Endodermal cell (in vitro differentiated cells): ENCODE measurements at regions not wholly inside any gene's neighbourhood (a gene's known extent, or its start where the extent isn't known, plus 50 kb on each side); places are given as distances from the start of the nearest gene placed in this dataset.

Experiments
- DNase-seq: peaks from one replicate; pipeline ENCODE4 v3.0.0-alpha.2; 2017
- H3K27ac ChIP-seq: 2 replicates; pipeline ENCODE4 v1.5.1; 2013; ENCODE audit warnings: mild to moderate bottlenecking, low read depth, low read length, moderate library complexity
- H3K27me3 ChIP-seq: 2 replicates; pipeline ENCODE4 v1.6.1; 2013; ENCODE audit warnings: mild to moderate bottlenecking, low read length, moderate library complexity; ENCODE audit not compliant: insufficient read depth, control insufficient read depth, poor library complexity, severe bottlenecking
- H3K36me3 ChIP-seq: 2 replicates; pipeline ENCODE4 v1.7.0; 2013; ENCODE audit warnings: mild to moderate bottlenecking, low read length, moderate library complexity; ENCODE audit not compliant: control insufficient read depth, insufficient read depth
- H3K4me1 ChIP-seq: one replicate; pipeline ENCODE4 v1.7.0; 2013; ENCODE audit warnings: low read length; ENCODE audit not compliant: control insufficient read depth, insufficient read depth
- H3K4me3 ChIP-seq: 2 replicates; pipeline ENCODE4 v1.5.1; 2013; ENCODE audit warnings: mild to moderate bottlenecking, low read length, moderate library complexity
- H3K9ac ChIP-seq: 2 replicates; pipeline ENCODE4 v1.6.1; 2013; ENCODE audit warnings: mild to moderate bottlenecking, low read length, moderate library complexity; ENCODE audit not compliant: poor library complexity, severe bottlenecking; ENCODE audit errors: extremely low read depth
- H3K9me3 ChIP-seq: 2 replicates; pipeline ENCODE4 v1.6.1; 2013; ENCODE audit warnings: mild to moderate bottlenecking, low read length, moderate library complexity; ENCODE audit not compliant: control insufficient read depth
- H3K27ac Mint-ChIP-seq: 2 replicates; pipeline ENCODE4 v1.8.0; 2020; ENCODE audit warnings: mixed read lengths
- H3K27me3 Mint-ChIP-seq: 2 replicates; pipeline ENCODE4 v1.8.0; 2021; ENCODE audit warnings: mild to moderate bottlenecking, mixed read lengths; ENCODE audit not compliant: insufficient read depth
- H3K36me3 Mint-ChIP-seq: 2 replicates; pipeline ENCODE4 v1.8.0; 2020; ENCODE audit warnings: low read depth, mixed read lengths
- H3K4me1 Mint-ChIP-seq: 2 replicates; pipeline ENCODE4 v1.8.0; 2020; ENCODE audit warnings: mixed read lengths
- H3K4me3 Mint-ChIP-seq: 2 replicates; pipeline ENCODE4 v1.8.0; 2020; ENCODE audit warnings: mild to moderate bottlenecking, moderate library complexity, mixed read lengths
- H3K9me3 Mint-ChIP-seq: 2 replicates; pipeline ENCODE4 v1.8.0; 2020; ENCODE audit warnings: mild to moderate bottlenecking, mixed read lengths
- CTCF ChIP-seq: fragments of 200-600 bp; sonication (generic); conservative IDR thresholded peaks from 2 replicates; pipeline ENCODE4 v1.5.0; 2021; ENCODE audit warnings: antibody characterized with exemption, mild to moderate bottlenecking
- WGBS, 2 experiments: methylation state at CpG; one replicate each; pipeline versions ENCODE4 v1.1.5 to v1.1.7; 2013; ENCODE audit warnings: missing lambda C conversion rate in 2 of 2, mixed read lengths in 1 of 2; ENCODE audit not compliant: insufficient coverage in 1 of 2, insufficient read length in 1 of 2; 5-methylcytosine and 5-hydroxymethylcytosine counted together

- WGBS, 2 experiments, result 60 to 74% methylated on average over 1 to 2 of the region's 2 CpGs
These were observed 115.9 kb downstream of the PAX1 start for GRCh38 chr20:21821358-21821757.

GRCh38 chr20:21820688-21821087 lies 115.2 kb downstream of the PAX1 start:
- Histone ChIP-seq H3K4me1 (peaks cover 22% of the 10 kb centered on the region), H3K27me3 (no peaks in the 10 kb centered on the region), H3K36me3 (no peaks in the 10 kb centered on the region), H3K9ac (no peak overlapping the region), H3K9me3 (no peaks in the 10 kb centered on the region), H3K27ac (no peak overlapping the region), H3K4me3 (no peak overlapping the region)
- no peaks in the 10 kb centered on the region for H3K9me3 Mint-ChIP-seq
- no peak for DNase-seq
- no peak for TF ChIP-seq CTCF
- no peak overlapping the region for H3K4me3 Mint-ChIP-seq
- no peaks in the 10 kb centered on the region for H3K27me3 Mint-ChIP-seq
- H3K27ac Mint-ChIP-seq, result no peak overlapping the region
- peaks cover 26% of the 10 kb centered on the region for H3K4me1 Mint-ChIP-seq
- H3K36me3 Mint-ChIP-seq, result no peaks in the 10 kb centered on the region
- WGBS, 2 experiments, result 79 to 81% methylated on average over 6 of the region's 6 CpGs

More at GRCh38 chr20:21821358-21821757, 115.9 kb downstream of the PAX1 start:
- Mint-ChIP-seq H3K4me3 (no peak overlapping the region), H3K36me3 (no peaks in the 10 kb centered on the region), H3K27me3 (no peaks in the 10 kb centered on the region), H3K27ac (no peak overlapping the region), H3K4me1 (peaks cover 30% of the 10 kb centered on the region), H3K9me3 (no peaks in the 10 kb centered on the region)
- TF ChIP-seq CTCF, result no peak
- H3K4me1 ChIP-seq, result peaks cover 25% of the 10 kb centered on the region
- H3K9me3 ChIP-seq, result no peaks in the 10 kb centered on the region
- H3K36me3 ChIP-seq, result no peaks in the 10 kb centered on the region
- H3K9ac ChIP-seq, result no peak overlapping the region
- H3K27me3 ChIP-seq, result no peaks in the 10 kb centered on the region
- H3K4me3 ChIP-seq, result no peak overlapping the region
- H3K27ac ChIP-seq, result no peak overlapping the region
- no peak for DNase-seq

- Mint-ChIP-seq H3K4me1 (peaks cover 27% of the 10 kb centered on the region), H3K4me3 (no peak overlapping the region), H3K27ac (no peak overlapping the region), H3K36me3 (no peaks in the 10 kb centered on the region), H3K27me3 (no peaks in the 10 kb centered on the region), H3K9me3 (no peaks in the 10 kb centered on the region)
- WGBS, 2 experiments, result 83 to 89% methylated on average over 1 of the region's 1 CpG
- H3K4me3 ChIP-seq, result no peak overlapping the region
- no peaks in the 10 kb centered on the region for H3K27me3 ChIP-seq
- no peaks in the 10 kb centered on the region for H3K9me3 ChIP-seq
- no peak for DNase-seq
- no peaks in the 10 kb centered on the region for H3K36me3 ChIP-seq
- H3K4me1 ChIP-seq, result peaks cover 22% of the 10 kb centered on the region
- H3K9ac ChIP-seq, result no peak overlapping the region
- no peak overlapping the region for H3K27ac ChIP-seq
- TF ChIP-seq CTCF, result no peak
These were observed 114.6 kb downstream of the PAX1 start for GRCh38 chr20:21820045-21820444.
